Astrocyte (in vitro differentiated cells and primary cell): ENCODE measurements at regions not wholly inside any gene's neighbourhood (a gene's known extent, or its start where the extent isn't known, plus 50 kb on each side); places are given as distances from the start of the nearest gene placed in this dataset.
"Not testable (repeated sequence)": the region's sequence is repeated elsewhere in the genome, so short reads cannot be mapped to it uniquely, and the experiment has no call there.

Experiments used
- DNase-seq: peaks from one replicate; pipeline ENCODE4 v3.0.0-alpha.2; 2010; ENCODE audit warnings: low read depth
- FAIRE-seq: peaks from 2 replicates; lab custom pipeline; 2011; peaks lifted over from hg19 to GRCh38; lab: Jason Lieb, UNC
- H2AFZ ChIP-seq: 2 replicates; pipeline ENCODE4 v1.6.0; 2012; ENCODE audit warnings: low read depth, low read length, inconsistent platforms
- H3K27ac ChIP-seq: 2 replicates; pipeline ENCODE4 v1.5.1; 2011; ENCODE audit warnings: low read depth, low read length, inconsistent platforms
- H3K27me3 ChIP-seq: 2 replicates; pipeline ENCODE4 v1.6.0; 2011; ENCODE audit warnings: low read length, inconsistent platforms; ENCODE audit not compliant: insufficient read depth
- H3K36me3 ChIP-seq: 2 replicates; pipeline ENCODE4 v1.5.1; 2011; ENCODE audit warnings: low read length, inconsistent platforms; ENCODE audit not compliant: insufficient read depth
- H3K4me1 ChIP-seq: 2 replicates; pipeline ENCODE4 v1.5.1; 2011; ENCODE audit warnings: low read length, inconsistent platforms; ENCODE audit not compliant: insufficient read depth
- H3K4me2 ChIP-seq: 2 replicates; pipeline ENCODE4 v1.6.0; 2012; ENCODE audit warnings: low read length, inconsistent platforms
- H3K4me3 ChIP-seq: 2 replicates; pipeline ENCODE4 v1.5.1; 2011; ENCODE audit warnings: low read depth, mild to moderate bottlenecking, low read length, inconsistent platforms; ENCODE audit not compliant: insufficient read depth
- H3K79me2 ChIP-seq: 2 replicates; pipeline ENCODE4 v1.6.0; 2012; ENCODE audit warnings: mild to moderate bottlenecking, low read length, inconsistent platforms; ENCODE audit not compliant: insufficient read depth
- H3K9ac ChIP-seq: 2 replicates; pipeline ENCODE4 v1.6.0; 2012; ENCODE audit warnings: mild to moderate bottlenecking, low read length, inconsistent platforms
- H3K9me3 ChIP-seq: 2 replicates; pipeline ENCODE4 v1.5.1; 2012; ENCODE audit warnings: low read depth, mild to moderate bottlenecking, low read length, inconsistent platforms; ENCODE audit not compliant: insufficient read depth
- H4K20me1 ChIP-seq: 2 replicates; pipeline ENCODE4 v1.6.0; 2012; ENCODE audit warnings: low read length, inconsistent platforms; ENCODE audit not compliant: insufficient read depth
- H3K27ac Mint-ChIP-seq: one replicate; pipeline ENCODE4 v1.8.0; 2021; ENCODE audit warnings: mild to moderate bottlenecking, mixed read lengths; ENCODE audit not compliant: unreplicated experiment
- H3K27me3 Mint-ChIP-seq: one replicate; pipeline ENCODE4 v1.8.0; 2021; ENCODE audit warnings: low read depth, mixed read lengths; ENCODE audit not compliant: unreplicated experiment
- H3K36me3 Mint-ChIP-seq: one replicate; pipeline ENCODE4 v1.8.0; 2021; ENCODE audit warnings: low read depth, mixed read lengths; ENCODE audit not compliant: unreplicated experiment
- H3K4me1 Mint-ChIP-seq: one replicate; pipeline ENCODE4 v1.8.0; 2021; ENCODE audit warnings: low read depth, mixed read lengths; ENCODE audit not compliant: unreplicated experiment
- H3K4me3 Mint-ChIP-seq: one replicate; pipeline ENCODE4 v1.8.0; 2021; ENCODE audit warnings: mild to moderate bottlenecking, moderate library complexity, mixed read lengths; ENCODE audit not compliant: unreplicated experiment
- H3K9me3 Mint-ChIP-seq: one replicate; pipeline ENCODE4 v1.8.0; 2021; ENCODE audit warnings: mild to moderate bottlenecking, mixed read lengths; ENCODE audit not compliant: unreplicated experiment
- CTCF ChIP-seq: IDR thresholded peaks from 2 replicates; pipeline ENCODE4 v1.5.1; 2011; ENCODE audit warnings: low read depth, mild to moderate bottlenecking, inconsistent platforms, low read length, moderate library complexity; ENCODE audit not compliant: insufficient read depth
- EZH2 ChIP-seq: IDR thresholded peaks from 2 replicates; pipeline ENCODE4 v1.6.1; 2012; ENCODE audit warnings: mild to moderate bottlenecking, low read length, inconsistent platforms; ENCODE audit not compliant: insufficient read depth

- not testable (repeated sequence) for H3K9me3 Mint-ChIP-seq, H3K4me1 Mint-ChIP-seq, H3K27me3 Mint-ChIP-seq, H3K27ac ChIP-seq, H2AFZ ChIP-seq, H3K9me3 ChIP-seq, H4K20me1 ChIP-seq, H3K4me3 Mint-ChIP-seq, H3K27ac Mint-ChIP-seq, H3K4me1 ChIP-seq, H3K4me2 ChIP-seq, H3K4me3 ChIP-seq, FAIRE-seq, H3K79me2 ChIP-seq, H3K27me3 ChIP-seq, H3K9ac ChIP-seq, H3K36me3 ChIP-seq, DNase-seq, H3K36me3 Mint-ChIP-seq
Observed at GRCh38 chr2:87398567-87399305, 349.2 kb upstream of the PLGLB2 start.

GRCh38 chr2:87401726-87402345 lies 346.1 kb upstream of the PLGLB2 start:
- Mint-ChIP-seq H3K27ac (no peak overlapping the region), H3K9me3 (peaks cover 2% of the 10 kb centered on the region), H3K36me3 (no peaks in the 10 kb centered on the region), H3K27me3 (peaks cover 2% of the 10 kb centered on the region), H3K4me1 (no peaks in the 10 kb centered on the region), H3K4me3 (no peak overlapping the region)
- H3K9me3 ChIP-seq: peaks cover 3% of the 10 kb centered on the region
- no peaks in the 10 kb centered on the region for H3K79me2 ChIP-seq
- no peak overlapping the region for H3K9ac ChIP-seq
- H3K4me3 ChIP-seq: no peak overlapping the region
- H3K27ac ChIP-seq: no peak overlapping the region
- no peaks in the 10 kb centered on the region for H3K27me3 ChIP-seq
- H2AFZ ChIP-seq: no peak overlapping the region
- no peak for FAIRE-seq
- no peaks in the 10 kb centered on the region for H3K36me3 ChIP-seq
- no peaks in the 10 kb centered on the region for H4K20me1 ChIP-seq
- TF ChIP-seq EZH2 (no peak), CTCF (no peak)
- H3K4me1 ChIP-seq: no peaks in the 10 kb centered on the region
- H3K4me2 ChIP-seq: no peak overlapping the region
- DNase-seq: no peak

GRCh38 chr2:87403893-87404175 lies 344.1 kb upstream of the PLGLB2 start:
- peaks cover 2% of the 10 kb centered on the region for H3K27me3 Mint-ChIP-seq
- Histone ChIP-seq H4K20me1 (no peaks in the 10 kb centered on the region), H3K4me2 (no peak overlapping the region), H3K36me3 (no peaks in the 10 kb centered on the region), H3K4me1 (no peaks in the 10 kb centered on the region), H3K9me3 (peaks cover 3% of the 10 kb centered on the region), H3K27me3 (no peaks in the 10 kb centered on the region), H2AFZ (no peak overlapping the region), H3K79me2 (no peaks in the 10 kb centered on the region), H3K27ac (no peak overlapping the region), H3K9ac (no peak overlapping the region), H3K4me3 (no peak overlapping the region)
- no peak for TF ChIP-seq CTCF
- TF ChIP-seq EZH2: no peak
- FAIRE-seq (no peak), DNase-seq (no peak)
- no peaks in the 10 kb centered on the region for H3K36me3 Mint-ChIP-seq
- no peak overlapping the region for H3K27ac Mint-ChIP-seq
- H3K4me1 Mint-ChIP-seq: no peaks in the 10 kb centered on the region
- no peak overlapping the region for H3K4me3 Mint-ChIP-seq
- H3K9me3 Mint-ChIP-seq: peaks cover 2% of the 10 kb centered on the region

GRCh38 chr2:87404411-87405255 lies 343.3 kb upstream of the PLGLB2 start:
- H3K9me3 ChIP-seq, H3K4me2 ChIP-seq, H3K9ac ChIP-seq, H3K9me3 Mint-ChIP-seq, H3K27me3 ChIP-seq, H3K27ac Mint-ChIP-seq, H3K36me3 Mint-ChIP-seq, H3K4me3 ChIP-seq, H2AFZ ChIP-seq, FAIRE-seq, H4K20me1 ChIP-seq, H3K4me1 ChIP-seq, H3K4me3 Mint-ChIP-seq, DNase-seq, H3K4me1 Mint-ChIP-seq, H3K27ac ChIP-seq, H3K79me2 ChIP-seq, H3K36me3 ChIP-seq, H3K27me3 Mint-ChIP-seq: not testable (repeated sequence)
